ENCODE measurements at regions not wholly inside any gene's neighbourhood (a gene's known extent, or its start where the extent isn't known, plus 50 kb on each side); places are given as distances from the start of the nearest gene placed in this dataset.

DNA sequence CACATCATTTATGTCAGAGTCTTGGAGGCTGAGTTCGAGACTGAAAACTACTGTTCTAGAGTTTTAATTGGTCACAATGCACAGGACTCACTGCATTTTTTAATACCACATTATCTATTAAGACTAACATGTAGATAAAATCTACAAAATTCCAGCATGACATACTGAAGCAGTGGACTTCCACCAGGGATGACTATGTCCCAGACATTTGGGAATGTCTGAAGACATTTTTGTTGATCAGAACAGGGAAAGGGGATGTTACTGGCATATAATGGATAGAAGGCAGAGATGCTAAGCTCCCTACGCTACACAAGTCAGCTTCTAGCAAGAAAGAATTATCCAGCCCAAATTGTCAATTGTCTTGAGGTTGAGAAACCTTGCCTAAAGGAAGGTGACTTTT is 419.0 kb upstream of the TGFBR2 start:
- WGBS, 2 experiments (ENCODE audit: extremely low coverage in 1 of 2, insufficient coverage in 1 of 2, insufficient read length in 1 of 2, insufficient replicate concordance in 2 of 2, low coverage in 1 of 2, low lambda C conversion rate in 2 of 2, missing lambda C conversion rate in 1 of 2), result 87% methylated on average over 2 of the region's 2 CpGs; no CpG with 5 or more reads in 1 of the 2 experiments

More for the DNA sequence above, 419.0 kb upstream of the TGFBR2 start:
- Histone ChIP-seq H3K4me3 (ENCODE audit: extremely low read depth in 1 of 4, insufficient read depth in 2 of 4, low read depth in 3 of 4, low read length in 4 of 4) (no peak overlapping the region), H3K79me2 (ENCODE audit: control insufficient read depth in 1 of 2, insufficient read depth in 2 of 2, low read length in 2 of 2) (no peaks in the 10 kb centered on the region), H3K23me2 (ENCODE audit: low read depth, low read length) (no peaks in the 10 kb centered on the region), H4K5ac (ENCODE audit: insufficient read length, low read depth, low read length) (no peak overlapping the region), H2AFZ (ENCODE audit: low read length) (no peak overlapping the region), H2AK5ac (ENCODE audit: low read depth, low read length) (no peak overlapping the region), H2BK5ac (ENCODE audit: low read depth, low read length) (no peak overlapping the region), H3K9ac (replicated peaks in 1 of 4; ENCODE audit: extremely low read depth in 1 of 4, low read depth in 3 of 4, low read length in 3 of 4) (no peak overlapping the region), H3K27ac (ENCODE audit: low read depth, low read length) (no peak overlapping the region), H4K91ac (replicated peaks; ENCODE audit: insufficient read length, low read length) (no peak overlapping the region), H3K14ac (ENCODE audit: insufficient read length) (no peak overlapping the region), H3K9me3 (ENCODE audit: insufficient read depth in 2 of 2, low read depth in 1 of 2, low read length in 1 of 2) (no peaks in the 10 kb centered on the region), H2BK20ac (ENCODE audit: low read length) (no peak overlapping the region), H4K8ac (ENCODE audit: extremely low read depth, insufficient read depth, low read length) (no peak overlapping the region), H2BK12ac (ENCODE audit: low read depth, low read length) (no peak overlapping the region), H3K36me3 (ENCODE audit: control insufficient read depth in 2 of 4, insufficient read depth in 4 of 4, low read length in 3 of 4) (no peaks in the 10 kb centered on the region), H2BK15ac (ENCODE audit: low read length) (no peak overlapping the region), H4K20me1 (replicated peaks in 1 of 2; ENCODE audit: control insufficient read depth in 1 of 2, insufficient read depth in 2 of 2, low read length in 2 of 2) (no peaks in the 10 kb centered on the region), H3K56ac (replicated peaks; ENCODE audit: insufficient read length, low read depth, low read length) (no peak overlapping the region), H2BK120ac (replicated peaks; ENCODE audit: low read depth, low read length) (no peak overlapping the region), H3K27me3 (replicated peaks in 1 of 4; ENCODE audit: control insufficient read depth in 3 of 4, extremely low read depth in 1 of 4, insufficient read depth in 3 of 4, low read length in 3 of 4) (no peaks in the 10 kb centered on the region), H3K4me1 (replicated peaks in 1 of 4; ENCODE audit: control insufficient read depth in 3 of 4, insufficient read depth in 4 of 4, low read length in 3 of 4) (no peaks in the 10 kb centered on the region), H3K4ac (replicated peaks; ENCODE audit: insufficient read length, low read depth, low read length) (no peak overlapping the region), H3K79me1 (ENCODE audit: low read depth, low read length) (no peaks in the 10 kb centered on the region), H3K23ac (ENCODE audit: insufficient read length) (no peak overlapping the region), H3K4me2 (ENCODE audit: insufficient read depth in 1 of 2, low read depth in 2 of 2, low read length in 2 of 2) (no peak overlapping the region), H3K18ac (ENCODE audit: extremely low read depth, low read length) (no peak overlapping the region)
- POLR2A ChIA-PET (ENCODE audit: partially characterized antibody), result no interaction called here
- DNase-seq (ENCODE audit: low read depth in 1 of 2, low spot score in 2 of 2) (no peak), FAIRE-seq (no peak)
- TF ChIP-seq, protein P1, sequence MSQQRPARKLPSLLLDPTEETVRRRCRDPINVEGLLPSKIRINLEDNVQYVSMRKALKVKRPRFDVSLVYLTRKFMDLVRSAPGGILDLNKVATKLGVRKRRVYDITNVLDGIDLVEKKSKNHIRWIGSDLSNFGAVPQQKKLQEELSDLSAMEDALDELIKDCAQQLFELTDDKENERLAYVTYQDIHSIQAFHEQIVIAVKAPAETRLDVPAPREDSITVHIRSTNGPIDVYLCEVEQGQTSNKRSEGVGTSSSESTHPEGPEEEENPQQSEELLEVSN (IDR thresholded peaks at IDR 0.05), result no peak
- no peak for TF ChIP-seq NRF1 (IDR thresholded peaks at IDR 0.05; ENCODE audit: low read depth, low read length)
- TF ChIP-seq EZH2 (IDR thresholded peaks at IDR 0.05; ENCODE audit: low read depth, low read length, severe bottlenecking), result no peak
- TF ChIP-seq, protein P2, sequence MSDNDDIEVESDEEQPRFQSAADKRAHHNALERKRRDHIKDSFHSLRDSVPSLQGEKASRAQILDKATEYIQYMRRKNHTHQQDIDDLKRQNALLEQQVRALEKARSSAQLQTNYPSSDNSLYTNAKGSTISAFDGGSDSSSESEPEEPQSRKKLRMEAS (IDR thresholded peaks at IDR 0.05), result no peak
- TF ChIP-seq POLR2AphosphoS5 (IDR thresholded peaks at IDR 0.05; ENCODE audit: low read depth, low read length), result no peak
- no peak for TF ChIP-seq GABPA (IDR thresholded peaks at IDR 0.05; ENCODE audit: borderline replicate concordance, insufficient read depth, low read length)
- TF ChIP-seq, protein P3, sequence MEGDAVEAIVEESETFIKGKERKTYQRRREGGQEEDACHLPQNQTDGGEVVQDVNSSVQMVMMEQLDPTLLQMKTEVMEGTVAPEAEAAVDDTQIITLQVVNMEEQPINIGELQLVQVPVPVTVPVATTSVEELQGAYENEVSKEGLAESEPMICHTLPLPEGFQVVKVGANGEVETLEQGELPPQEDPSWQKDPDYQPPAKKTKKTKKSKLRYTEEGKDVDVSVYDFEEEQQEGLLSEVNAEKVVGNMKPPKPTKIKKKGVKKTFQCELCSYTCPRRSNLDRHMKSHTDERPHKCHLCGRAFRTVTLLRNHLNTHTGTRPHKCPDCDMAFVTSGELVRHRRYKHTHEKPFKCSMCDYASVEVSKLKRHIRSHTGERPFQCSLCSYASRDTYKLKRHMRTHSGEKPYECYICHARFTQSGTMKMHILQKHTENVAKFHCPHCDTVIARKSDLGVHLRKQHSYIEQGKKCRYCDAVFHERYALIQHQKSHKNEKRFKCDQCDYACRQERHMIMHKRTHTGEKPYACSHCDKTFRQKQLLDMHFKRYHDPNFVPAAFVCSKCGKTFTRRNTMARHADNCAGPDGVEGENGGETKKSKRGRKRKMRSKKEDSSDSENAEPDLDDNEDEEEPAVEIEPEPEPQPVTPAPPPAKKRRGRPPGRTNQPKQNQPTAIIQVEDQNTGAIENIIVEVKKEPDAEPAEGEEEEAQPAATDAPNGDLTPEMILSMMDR (IDR thresholded peaks at IDR 0.05; ENCODE audit: control extremely low read depth in 1 of 3, insufficient read depth in 1 of 3, low read depth in 1 of 3, low read length in 3 of 3), result no peak
- no peak for TF ChIP-seq CREB1 (IDR thresholded peaks at IDR 0.05)
- no peak for TF ChIP-seq SRF (IDR thresholded peaks at IDR 0.05; ENCODE audit: low read depth, low read length)
- CTCF ChIA-PET (ENCODE audit: partially characterized antibody), result interaction anchor here (2.4 kb wide), 1 partner anchor 11 kb away, joined by 28 read pairs; no protein-coding TSS in a partner anchor
